ENCODE measurements at regions not wholly inside any gene's neighbourhood (a gene's known extent, or its start where the extent isn't known, plus 50 kb on each side); places are given as distances from the start of the nearest gene placed in this dataset.

DNA sequence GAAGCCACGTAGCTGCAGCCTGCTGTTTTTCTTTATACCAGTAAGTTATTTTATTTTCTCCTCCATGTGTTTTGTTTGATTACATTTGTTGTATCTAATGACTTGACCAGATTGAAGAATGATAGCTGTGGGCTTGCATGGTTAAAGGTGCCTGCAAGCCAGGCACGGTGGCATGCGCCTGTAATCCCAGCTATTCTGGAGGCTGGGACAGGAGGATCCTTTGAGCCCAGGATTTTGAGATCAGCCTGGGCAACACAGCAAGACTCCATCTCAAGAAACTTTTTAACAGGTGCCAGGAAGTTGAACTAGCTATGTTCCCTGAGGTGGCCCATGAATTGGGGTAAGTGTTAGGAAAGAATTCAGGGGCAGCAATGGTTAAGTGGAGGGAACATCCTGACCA lies 179.4 kb downstream of the IRS1 start:
- ATAC-seq (no peak), DNase-seq (no peak)

- DNase-seq, result no peak
- ATAC-seq, result no peak
Measured at GRCh38 chr2:226619707-226620106, 179.9 kb downstream of the IRS1 start.

- no peak for DNase-seq
- no peak for ATAC-seq
Measured at GRCh38 chr2:226618875-226619605, 180.6 kb downstream of the IRS1 start.

DNA sequence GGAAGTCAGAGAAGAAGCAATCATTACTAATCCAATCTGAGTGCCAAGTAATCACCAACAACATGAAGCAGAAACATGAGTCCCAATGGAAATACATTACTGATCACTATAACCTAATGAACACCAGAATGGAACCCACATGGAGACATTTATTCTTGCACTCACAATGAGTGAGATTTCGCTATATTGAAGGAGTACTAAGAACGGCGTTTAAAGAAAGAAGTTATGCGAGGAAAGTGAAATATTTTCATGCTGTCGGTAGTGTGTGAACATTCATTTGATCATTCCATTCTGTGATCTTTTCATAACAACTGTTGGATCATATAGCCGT lies 181.1 kb downstream of the IRS1 start:
- no peak for DNase-seq
- ATAC-seq, result no peak

- no peak for ATAC-seq
- no peak for DNase-seq
Measured at GRCh38 chr2:226615891-226616290, 183.7 kb downstream of the IRS1 start.

GRCh38 chr2:226611944-226612318 lies 187.7 kb downstream of the IRS1 start:
- ATAC-seq (no peak), DNase-seq (no peak)

DNA sequence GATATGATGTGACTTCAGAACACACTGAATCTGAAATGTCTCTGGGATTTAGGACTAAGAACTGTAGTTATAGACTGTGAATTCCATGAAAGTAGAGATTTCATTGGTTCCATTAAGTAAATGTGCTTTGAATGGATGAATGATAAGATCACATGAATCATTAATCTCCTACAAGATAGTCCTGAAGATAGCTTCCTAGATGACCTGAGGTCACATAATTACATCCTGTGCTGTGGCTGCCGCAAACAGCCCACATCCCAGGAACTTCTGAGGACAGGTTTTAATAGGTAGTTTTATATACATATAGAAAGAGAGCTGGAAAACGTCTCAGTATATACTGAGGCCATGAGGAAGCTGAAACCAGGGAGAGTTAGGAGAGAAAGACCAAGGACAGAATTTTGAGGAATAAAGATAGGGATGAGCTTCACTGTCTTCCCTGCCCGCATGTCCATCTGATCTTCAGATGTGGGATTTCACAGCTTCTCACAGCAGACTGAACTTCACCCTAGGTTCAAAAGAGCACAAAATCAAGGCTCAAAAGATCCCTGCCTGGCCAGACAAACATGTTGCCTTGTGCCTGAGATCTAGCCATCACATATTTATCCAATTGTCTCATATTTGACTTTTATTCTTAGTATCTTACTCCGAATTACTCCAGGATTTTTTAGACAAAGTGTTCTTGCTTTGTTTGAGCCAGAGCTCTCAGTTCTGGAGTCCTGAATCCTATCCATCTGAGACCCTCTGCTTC lies 188.2 kb downstream of the IRS1 start:
- DNase-seq (no peak), ATAC-seq (no peak)

- ATAC-seq (no peak), DNase-seq (no peak)
Measured at GRCh38 chr2:226609366-226609765, 190.3 kb downstream of the IRS1 start.

GRCh38 chr2:226608451-226608850 lies 191.2 kb downstream of the IRS1 start:
- DNase-seq, result no peak
- no peak for ATAC-seq

- no peak for DNase-seq
Measured at GRCh38 chr2:226607379-226607778, 192.2 kb downstream of the IRS1 start.

GRCh38 chr2:226605642-226606041 lies 194.0 kb downstream of the IRS1 start:
- DNase-seq, result no peak

More at GRCh38 chr2:226607379-226607778, 192.2 kb downstream of the IRS1 start:
- ATAC-seq, result no peak

GRCh38 chr2:226603606-226604005 lies 196.0 kb downstream of the IRS1 start:
- DNase-seq (no peak), ATAC-seq (no peak)

More at GRCh38 chr2:226605642-226606041, 194.0 kb downstream of the IRS1 start:
- ATAC-seq, result no peak

- no peak for DNase-seq
- no peak for ATAC-seq
Measured at GRCh38 chr2:226601881-226602662, 197.5 kb downstream of the IRS1 start.

DNA sequence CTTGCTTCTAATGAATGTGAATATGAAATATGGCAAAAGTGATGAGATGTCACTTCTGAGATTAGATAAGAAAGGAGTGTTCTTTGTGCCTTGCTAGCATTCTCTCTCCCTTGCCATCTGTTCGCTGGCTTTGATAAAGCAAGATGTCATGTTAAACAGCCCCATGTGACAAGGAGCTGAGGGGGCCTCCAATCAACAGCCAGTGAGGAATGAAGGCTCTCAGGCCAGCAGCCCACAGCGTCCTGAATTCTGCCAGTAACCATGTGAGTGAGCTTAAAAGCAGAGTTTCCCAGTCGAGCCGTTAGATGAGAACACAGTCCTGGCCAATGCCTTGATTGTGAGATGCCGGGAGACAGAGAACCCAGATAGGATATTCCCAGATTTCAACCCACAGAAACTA lies 198.8 kb downstream of the IRS1 start:
- ATAC-seq (no peak), DNase-seq (no peak)

- no peak for ATAC-seq
- no peak for DNase-seq
Measured at GRCh38 chr2:226600184-226600583, 199.4 kb downstream of the IRS1 start.

DNA sequence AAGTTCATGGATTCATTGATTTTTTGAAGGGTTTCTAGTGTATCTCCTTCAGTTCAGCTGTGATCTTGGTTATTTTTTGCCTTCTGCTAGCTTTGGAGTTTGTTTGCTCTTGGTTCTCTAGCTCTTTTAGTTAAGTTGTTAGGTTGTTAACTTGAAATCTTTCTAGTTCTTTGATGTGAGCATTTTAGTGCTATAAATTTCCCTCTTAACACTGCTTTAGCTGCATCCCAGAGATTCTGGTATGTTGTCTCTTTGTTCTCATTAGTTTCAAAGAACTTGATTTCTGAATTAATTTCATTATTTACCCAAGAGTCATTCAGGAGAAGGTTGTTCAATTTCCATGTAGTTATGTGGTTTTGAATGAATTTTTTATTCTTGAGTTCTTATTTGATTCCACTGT lies 210.6 kb downstream of the IRS1 start:
- DNase-seq, result no peak
- ATAC-seq, result no peak

GRCh38 chr2:226585130-226585561 lies 214.5 kb downstream of the IRS1 start:
- ATAC-seq, result no peak
- DNase-seq, result no peak

DNA sequence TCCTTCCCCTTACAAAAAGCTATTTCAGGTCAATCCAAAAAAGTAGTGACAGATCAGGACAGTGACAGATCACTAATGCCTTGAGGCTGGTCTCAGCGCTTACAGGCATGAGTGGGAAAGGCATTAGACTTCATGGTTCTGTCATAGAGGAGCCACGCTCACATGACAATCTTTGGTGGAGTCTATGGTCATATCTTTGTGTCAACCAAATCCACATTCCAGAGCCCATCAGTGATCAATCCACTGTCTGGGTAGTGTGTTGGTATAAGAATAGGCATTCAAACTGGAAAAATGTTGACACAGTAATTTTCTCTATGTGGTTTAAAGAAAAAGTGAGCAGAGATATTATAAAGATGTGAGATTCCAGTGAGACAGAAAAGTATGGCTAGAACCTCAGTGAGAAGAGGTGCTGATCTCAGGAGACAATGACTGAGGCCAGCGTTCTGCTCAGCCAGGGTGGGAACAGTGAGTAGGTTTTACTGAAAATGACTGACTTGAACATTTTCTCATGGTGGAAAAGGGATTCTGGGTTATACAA lies 215.0 kb downstream of the IRS1 start:
- ATAC-seq (no peak), DNase-seq (no peak)

DNA sequence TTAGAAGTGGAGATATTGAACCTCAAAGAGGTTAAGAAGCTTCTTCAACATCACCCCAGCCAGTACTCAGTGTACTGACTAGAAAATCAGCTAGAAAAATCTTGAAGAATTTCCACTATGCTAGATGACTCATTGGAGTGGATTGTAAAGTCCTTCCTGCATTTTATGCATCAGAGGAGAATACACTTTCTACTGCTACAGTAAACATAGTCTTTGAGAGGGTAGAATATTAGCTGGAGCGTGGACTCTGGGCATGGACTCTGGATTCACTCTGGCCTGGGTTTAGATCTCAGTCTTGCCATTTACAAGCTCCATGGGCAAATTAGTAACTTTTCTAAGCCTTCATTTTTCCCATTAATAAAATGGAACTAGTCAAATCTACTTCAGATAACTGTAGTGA lies 215.9 kb downstream of the IRS1 start:
- no peak for ATAC-seq

GRCh38 chr2:226581661-226582060 lies 218.0 kb downstream of the IRS1 start:
- no peak for DNase-seq
- no peak for ATAC-seq

More for the DNA sequence above, 215.9 kb downstream of the IRS1 start:
- no peak for DNase-seq

DNA sequence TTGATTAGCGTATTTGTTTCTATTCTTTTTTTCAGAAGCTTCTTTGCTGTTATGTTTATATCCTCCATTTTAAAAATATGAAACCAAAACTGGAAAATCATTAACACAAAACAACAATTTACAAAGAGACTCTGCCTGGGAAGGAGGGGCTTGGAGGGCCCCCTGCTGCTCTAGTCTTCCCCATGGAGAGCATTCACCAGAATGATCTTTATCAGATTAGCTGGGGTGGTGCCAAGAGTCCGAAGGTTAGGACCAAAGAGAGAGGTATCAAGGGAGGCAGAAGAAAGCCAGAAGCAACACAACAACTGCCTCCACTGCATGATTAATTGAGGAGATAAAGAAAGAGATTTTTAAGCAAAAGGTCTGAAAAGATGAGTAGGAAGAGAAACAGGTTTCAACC lies 218.6 kb downstream of the IRS1 start:
- ATAC-seq, result no peak
- DNase-seq, result no peak

- no peak for ATAC-seq
- DNase-seq, result no peak
Measured at GRCh38 chr2:226580403-226580802, 219.2 kb downstream of the IRS1 start.

- no peak for DNase-seq
- no peak for ATAC-seq
Measured at GRCh38 chr2:226579519-226579918, 220.1 kb downstream of the IRS1 start.
